Epithelial cell of esophagus (primary cell): ENCODE measurements at regions not wholly inside any gene's neighbourhood (a gene's known extent, or its start where the extent isn't known, plus 50 kb on each side); places are given as distances from the start of the nearest gene placed in this dataset.

Experiments
- DNase-seq: peaks from one replicate; pipeline ENCODE4 v3.0.0; 2010; ENCODE audit warnings: low read depth
- H3K4me3 ChIP-seq: 2 replicates; pipeline ENCODE4 v1.5.1; 2011; ENCODE audit warnings: mild to moderate bottlenecking, low read length, control low read depth
- TF ChIP-seq, protein P1 (sequence below): IDR thresholded peaks from 2 replicates; pipeline ENCODE4 v1.5.1; 2011; ENCODE audit warnings: low read depth, mild to moderate bottlenecking, low read length, control low read depth, inconsistent platforms; ENCODE audit not compliant: insufficient read depth; ENCODE audit errors: missing control alignments

- no peak overlapping the region for H3K4me3 ChIP-seq
- TF ChIP-seq, protein P1, sequence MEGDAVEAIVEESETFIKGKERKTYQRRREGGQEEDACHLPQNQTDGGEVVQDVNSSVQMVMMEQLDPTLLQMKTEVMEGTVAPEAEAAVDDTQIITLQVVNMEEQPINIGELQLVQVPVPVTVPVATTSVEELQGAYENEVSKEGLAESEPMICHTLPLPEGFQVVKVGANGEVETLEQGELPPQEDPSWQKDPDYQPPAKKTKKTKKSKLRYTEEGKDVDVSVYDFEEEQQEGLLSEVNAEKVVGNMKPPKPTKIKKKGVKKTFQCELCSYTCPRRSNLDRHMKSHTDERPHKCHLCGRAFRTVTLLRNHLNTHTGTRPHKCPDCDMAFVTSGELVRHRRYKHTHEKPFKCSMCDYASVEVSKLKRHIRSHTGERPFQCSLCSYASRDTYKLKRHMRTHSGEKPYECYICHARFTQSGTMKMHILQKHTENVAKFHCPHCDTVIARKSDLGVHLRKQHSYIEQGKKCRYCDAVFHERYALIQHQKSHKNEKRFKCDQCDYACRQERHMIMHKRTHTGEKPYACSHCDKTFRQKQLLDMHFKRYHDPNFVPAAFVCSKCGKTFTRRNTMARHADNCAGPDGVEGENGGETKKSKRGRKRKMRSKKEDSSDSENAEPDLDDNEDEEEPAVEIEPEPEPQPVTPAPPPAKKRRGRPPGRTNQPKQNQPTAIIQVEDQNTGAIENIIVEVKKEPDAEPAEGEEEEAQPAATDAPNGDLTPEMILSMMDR = no peak
- DNase-seq = no peak
Observed at GRCh38 chr7:351681-352480, 61.9 kb downstream of the FOXL3 start.

- no peak for DNase-seq
- no peak overlapping the region for H3K4me3 ChIP-seq
- TF ChIP-seq, protein P1 = no peak
Observed at GRCh38 chr7:353746-354325, 63.9 kb downstream of the FOXL3 start.

- DNase-seq = no peak
- TF ChIP-seq, protein P1 = no peak
Observed at GRCh38 chr7:354597-355470, 64.9 kb downstream of the FOXL3 start.

GRCh38 chr7:355568-355967 lies 65.6 kb downstream of the FOXL3 start:
- no peak overlapping the region for H3K4me3 ChIP-seq
- no peak for DNase-seq
- TF ChIP-seq, protein P1 = no peak

More at GRCh38 chr7:354597-355470, 64.9 kb downstream of the FOXL3 start:
- H3K4me3 ChIP-seq = no peak overlapping the region

- DNase-seq = peak; percentile 77
- TF ChIP-seq, protein P1 = no peak
- H3K4me3 ChIP-seq = no peak overlapping the region
Observed at GRCh38 chr7:356087-356486, 66.1 kb downstream of the FOXL3 start.

DNA sequence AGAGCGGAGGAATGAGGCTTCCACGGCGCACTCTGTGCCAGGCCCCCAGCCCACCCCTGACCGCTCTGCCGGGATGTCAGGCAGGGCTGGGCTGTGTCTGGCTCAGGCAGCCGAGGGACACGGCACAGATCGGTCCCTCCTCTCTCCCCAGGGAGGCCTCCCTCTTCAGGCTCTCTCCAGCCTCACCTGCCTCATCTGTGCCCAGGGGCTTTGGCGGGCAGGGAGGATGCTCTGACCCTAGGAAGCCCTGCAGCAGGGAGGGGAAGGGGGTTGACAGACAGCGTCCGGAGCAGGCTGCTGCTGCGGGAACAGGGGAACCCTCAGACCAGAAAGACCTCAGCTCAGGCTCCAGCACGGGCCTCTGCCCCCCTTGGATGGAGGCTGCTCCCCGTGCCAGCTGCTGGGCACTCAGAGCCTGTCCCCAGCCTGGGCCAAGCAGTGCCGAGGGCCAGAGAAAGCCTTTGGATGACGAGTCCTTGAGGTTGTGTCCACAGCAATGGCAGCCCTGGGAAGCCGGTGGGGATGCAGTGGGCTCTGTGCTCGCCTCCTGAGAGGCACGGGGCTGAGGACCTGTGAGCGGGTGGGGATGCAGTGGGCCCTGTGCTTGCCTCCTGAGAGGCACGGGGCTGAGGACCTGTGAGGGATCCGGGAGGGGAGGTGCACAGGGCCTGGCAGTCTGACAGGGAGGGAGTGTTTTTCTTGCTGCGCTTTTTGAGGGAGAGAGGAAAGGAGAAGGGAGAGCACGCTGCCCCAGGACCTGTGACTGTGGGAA lies 66.9 kb downstream of the FOXL3 start:
- TF ChIP-seq, protein P1 = no peak
- DNase-seq = no peak
- no peak overlapping the region for H3K4me3 ChIP-seq
